ENCODE measurements at regions not wholly inside any gene's neighbourhood (a gene's known extent, or its start where the extent isn't known, plus 50 kb on each side); places are given as distances from the start of the nearest gene placed in this dataset.

DNA sequence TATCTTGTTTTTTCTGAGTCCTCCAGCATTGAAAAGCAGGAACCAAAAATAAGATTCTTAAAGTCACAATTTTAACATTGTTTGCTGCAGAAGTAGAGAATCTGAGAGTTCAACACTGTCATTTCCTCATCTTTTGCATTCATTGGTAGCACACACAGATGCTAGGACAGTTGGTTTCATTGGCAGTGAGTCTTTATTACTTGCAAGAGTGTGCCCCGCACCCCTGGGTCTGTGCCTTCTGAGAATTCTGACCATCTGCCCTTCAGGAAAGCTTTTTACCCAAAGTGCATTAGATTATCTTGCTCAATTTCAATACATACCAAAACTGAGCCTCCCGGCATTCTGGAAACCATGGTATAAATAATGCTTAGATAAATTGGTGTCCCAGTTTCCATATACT is 247.7 kb upstream of the SLITRK1 start:
- no peak overlapping the region for H3K4me3 ChIP-seq (replicated peaks; ENCODE audit: insufficient read depth, low read length)
- no peak overlapping the region for H3K27ac ChIP-seq (replicated peaks)
- no peaks in the 10 kb centered on the region for H3K27me3 ChIP-seq (ENCODE audit: insufficient read depth, poor library complexity, severe bottlenecking)
- TF ChIP-seq POLR2AphosphoS5 (IDR thresholded peaks at IDR 0.05; ENCODE audit: low read depth) (no peak), SPI1 (IDR thresholded peaks at IDR 0.05; ENCODE audit: borderline replicate concordance, low read depth) (no peak), GABPA (IDR thresholded peaks at IDR 0.05; ENCODE audit: low read depth) (no peak)
- TF ChIP-seq, protein P1, sequence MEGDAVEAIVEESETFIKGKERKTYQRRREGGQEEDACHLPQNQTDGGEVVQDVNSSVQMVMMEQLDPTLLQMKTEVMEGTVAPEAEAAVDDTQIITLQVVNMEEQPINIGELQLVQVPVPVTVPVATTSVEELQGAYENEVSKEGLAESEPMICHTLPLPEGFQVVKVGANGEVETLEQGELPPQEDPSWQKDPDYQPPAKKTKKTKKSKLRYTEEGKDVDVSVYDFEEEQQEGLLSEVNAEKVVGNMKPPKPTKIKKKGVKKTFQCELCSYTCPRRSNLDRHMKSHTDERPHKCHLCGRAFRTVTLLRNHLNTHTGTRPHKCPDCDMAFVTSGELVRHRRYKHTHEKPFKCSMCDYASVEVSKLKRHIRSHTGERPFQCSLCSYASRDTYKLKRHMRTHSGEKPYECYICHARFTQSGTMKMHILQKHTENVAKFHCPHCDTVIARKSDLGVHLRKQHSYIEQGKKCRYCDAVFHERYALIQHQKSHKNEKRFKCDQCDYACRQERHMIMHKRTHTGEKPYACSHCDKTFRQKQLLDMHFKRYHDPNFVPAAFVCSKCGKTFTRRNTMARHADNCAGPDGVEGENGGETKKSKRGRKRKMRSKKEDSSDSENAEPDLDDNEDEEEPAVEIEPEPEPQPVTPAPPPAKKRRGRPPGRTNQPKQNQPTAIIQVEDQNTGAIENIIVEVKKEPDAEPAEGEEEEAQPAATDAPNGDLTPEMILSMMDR (IDR thresholded peaks at IDR 0.05; ENCODE audit: insufficient read depth, low read length), result no peak
- TF ChIP-seq, protein P2, sequence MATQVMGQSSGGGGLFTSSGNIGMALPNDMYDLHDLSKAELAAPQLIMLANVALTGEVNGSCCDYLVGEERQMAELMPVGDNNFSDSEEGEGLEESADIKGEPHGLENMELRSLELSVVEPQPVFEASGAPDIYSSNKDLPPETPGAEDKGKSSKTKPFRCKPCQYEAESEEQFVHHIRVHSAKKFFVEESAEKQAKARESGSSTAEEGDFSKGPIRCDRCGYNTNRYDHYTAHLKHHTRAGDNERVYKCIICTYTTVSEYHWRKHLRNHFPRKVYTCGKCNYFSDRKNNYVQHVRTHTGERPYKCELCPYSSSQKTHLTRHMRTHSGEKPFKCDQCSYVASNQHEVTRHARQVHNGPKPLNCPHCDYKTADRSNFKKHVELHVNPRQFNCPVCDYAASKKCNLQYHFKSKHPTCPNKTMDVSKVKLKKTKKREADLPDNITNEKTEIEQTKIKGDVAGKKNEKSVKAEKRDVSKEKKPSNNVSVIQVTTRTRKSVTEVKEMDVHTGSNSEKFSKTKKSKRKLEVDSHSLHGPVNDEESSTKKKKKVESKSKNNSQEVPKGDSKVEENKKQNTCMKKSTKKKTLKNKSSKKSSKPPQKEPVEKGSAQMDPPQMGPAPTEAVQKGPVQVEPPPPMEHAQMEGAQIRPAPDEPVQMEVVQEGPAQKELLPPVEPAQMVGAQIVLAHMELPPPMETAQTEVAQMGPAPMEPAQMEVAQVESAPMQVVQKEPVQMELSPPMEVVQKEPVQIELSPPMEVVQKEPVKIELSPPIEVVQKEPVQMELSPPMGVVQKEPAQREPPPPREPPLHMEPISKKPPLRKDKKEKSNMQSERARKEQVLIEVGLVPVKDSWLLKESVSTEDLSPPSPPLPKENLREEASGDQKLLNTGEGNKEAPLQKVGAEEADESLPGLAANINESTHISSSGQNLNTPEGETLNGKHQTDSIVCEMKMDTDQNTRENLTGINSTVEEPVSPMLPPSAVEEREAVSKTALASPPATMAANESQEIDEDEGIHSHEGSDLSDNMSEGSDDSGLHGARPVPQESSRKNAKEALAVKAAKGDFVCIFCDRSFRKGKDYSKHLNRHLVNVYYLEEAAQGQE (IDR thresholded peaks at IDR 0.05; ENCODE audit: insufficient replicate concordance, low read depth), result no peak
- no peak for DNase-seq (ENCODE audit: low read depth in 1 of 2, low spot score in 1 of 2)

DNA sequence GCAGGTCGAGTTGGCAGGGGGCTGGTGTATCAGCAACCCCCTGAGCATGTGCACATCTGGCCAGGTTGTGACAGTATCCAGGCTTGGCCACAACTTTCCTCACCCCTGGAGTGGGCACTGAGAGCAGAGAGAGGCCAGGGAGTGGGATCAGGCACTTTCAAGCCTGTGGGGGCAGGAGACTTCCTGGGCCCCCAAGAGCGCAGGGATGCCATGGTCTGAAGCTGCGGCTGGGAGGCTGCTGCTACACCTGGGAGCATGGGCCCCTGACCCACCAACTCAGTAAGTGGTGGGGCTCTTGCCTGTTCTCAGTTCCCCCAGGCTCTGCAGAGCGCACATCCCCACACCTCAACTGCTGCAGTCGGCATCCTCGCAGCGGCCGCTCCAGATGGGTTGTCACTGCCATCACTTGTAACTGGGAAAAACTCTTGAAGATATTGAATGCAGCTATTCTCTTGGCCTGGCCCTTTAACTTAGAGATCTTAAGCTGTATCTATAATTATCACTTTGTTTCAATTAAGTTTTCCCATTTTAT is 245.4 kb upstream of the SLITRK1 start:
- H3K4me3 ChIP-seq (replicated peaks; ENCODE audit: insufficient read depth, low read length), result no peak overlapping the region
- no peak for DNase-seq (ENCODE audit: low read depth in 1 of 2, low spot score in 1 of 2)
- TF ChIP-seq SPI1 (IDR thresholded peaks at IDR 0.05; ENCODE audit: borderline replicate concordance, low read depth) (no peak), GABPA (IDR thresholded peaks at IDR 0.05; ENCODE audit: low read depth) (no peak), POLR2AphosphoS5 (IDR thresholded peaks at IDR 0.05; ENCODE audit: low read depth) (no peak)
- TF ChIP-seq, protein P2 (IDR thresholded peaks at IDR 0.05; ENCODE audit: insufficient replicate concordance, low read depth), result no peak
- TF ChIP-seq, protein P1 (IDR thresholded peaks at IDR 0.05; ENCODE audit: insufficient read depth, low read length), result no peak
- H3K27me3 ChIP-seq (ENCODE audit: insufficient read depth, poor library complexity, severe bottlenecking), result no peaks in the 10 kb centered on the region
- no peak overlapping the region for H3K27ac ChIP-seq (replicated peaks)

DNA sequence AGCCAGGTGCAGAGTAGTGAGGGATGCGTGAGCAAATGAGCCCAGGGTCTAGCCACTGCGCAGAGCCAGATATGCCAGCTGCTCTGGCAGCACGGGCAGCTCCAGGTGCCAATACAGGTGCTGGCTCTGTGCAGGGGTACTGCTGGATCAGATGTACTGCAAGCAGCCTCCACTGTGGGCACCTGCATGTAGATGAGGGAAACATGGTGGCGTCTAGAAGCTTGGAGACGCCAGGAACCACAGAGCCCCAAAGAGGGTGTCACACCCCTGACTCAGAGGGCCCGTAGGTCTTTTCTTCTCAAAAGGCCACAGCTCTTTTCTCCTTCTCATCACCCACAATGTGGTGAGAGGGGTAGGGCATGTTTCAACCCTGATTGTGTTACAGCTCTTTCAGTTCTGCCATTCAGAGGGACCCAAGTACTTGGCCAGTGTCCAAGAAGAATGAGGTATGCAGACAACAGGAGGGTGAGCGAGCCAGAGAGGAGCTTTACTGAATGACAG is 244.4 kb upstream of the SLITRK1 start:
- Histone ChIP-seq H3K4me3 (replicated peaks; ENCODE audit: insufficient read depth, low read length) (no peak overlapping the region), H3K27me3 (ENCODE audit: insufficient read depth, poor library complexity, severe bottlenecking) (no peaks in the 10 kb centered on the region), H3K27ac (replicated peaks) (no peak overlapping the region)
- no peak for DNase-seq (ENCODE audit: low read depth in 1 of 2, low spot score in 1 of 2)
- no peak for TF ChIP-seq POLR2AphosphoS5 (IDR thresholded peaks at IDR 0.05; ENCODE audit: low read depth)
- TF ChIP-seq, protein P2 (IDR thresholded peaks at IDR 0.05; ENCODE audit: insufficient replicate concordance, low read depth), result no peak
- no peak for TF ChIP-seq GABPA (IDR thresholded peaks at IDR 0.05; ENCODE audit: low read depth)
- TF ChIP-seq, protein P1 (IDR thresholded peaks at IDR 0.05; ENCODE audit: insufficient read depth, low read length), result no peak
- TF ChIP-seq SPI1 (IDR thresholded peaks at IDR 0.05; ENCODE audit: borderline replicate concordance, low read depth), result no peak
